Trophoblast cell (in vitro differentiated cells and primary cell): ENCODE measurements at regions not wholly inside any gene's neighbourhood (a gene's known extent, or its start where the extent isn't known, plus 50 kb on each side); places are given as distances from the start of the nearest gene placed in this dataset.

Experiments
- DNase-seq, 2 donors: peaks; one replicate each; pipeline ENCODE4 v3.0.0-alpha.2; 2016
- H2AFZ ChIP-seq: 2 replicates; pipeline ENCODE4 v1.6.1; 2013; ENCODE audit warnings: low read length, moderate library complexity, mild to moderate bottlenecking; ENCODE audit not compliant: insufficient read depth, poor library complexity
- H2AK5ac ChIP-seq: 2 replicates; pipeline ENCODE4 v1.6.1; 2013; ENCODE audit warnings: mild to moderate bottlenecking, low read length
- H2BK120ac ChIP-seq: 2 replicates; pipeline ENCODE4 v1.6.1; 2013; ENCODE audit warnings: low read length, mild to moderate bottlenecking, moderate library complexity; ENCODE audit not compliant: insufficient read depth, poor library complexity
- H2BK12ac ChIP-seq: 2 replicates; pipeline ENCODE4 v1.6.1; 2013; ENCODE audit warnings: mild to moderate bottlenecking, low read length, moderate library complexity
- H2BK5ac ChIP-seq: 2 replicates; pipeline ENCODE4 v1.6.1; 2013; ENCODE audit warnings: low read length, low read depth, moderate library complexity, mild to moderate bottlenecking; ENCODE audit not compliant: poor library complexity
- H3K14ac ChIP-seq: 2 replicates; pipeline ENCODE4 v1.6.1; 2013; ENCODE audit warnings: mild to moderate bottlenecking, low read length
- H3K18ac ChIP-seq: 2 replicates; pipeline ENCODE4 v1.6.1; 2013; ENCODE audit warnings: mild to moderate bottlenecking, low read length
- H3K23ac ChIP-seq: 2 replicates; pipeline ENCODE4 v1.6.1; 2013; ENCODE audit warnings: low read length
- H3K27ac ChIP-seq: 2 replicates; pipeline ENCODE4 v1.5.1; 2013; ENCODE audit warnings: low read depth, mild to moderate bottlenecking, inconsistent platforms, low read length, moderate library complexity
- H3K27me3 ChIP-seq: 2 replicates; pipeline ENCODE4 v1.6.1; 2013; ENCODE audit warnings: inconsistent platforms, mild to moderate bottlenecking, low read length, moderate library complexity; ENCODE audit not compliant: insufficient read depth
- H3K36me3 ChIP-seq, 2 experiments: 1 replicate in 1 of 2; 2 replicates in 1 of 2; pipeline ENCODE4 v1.6.1; 2013; ENCODE audit warnings: low read length in 2 of 2, mild to moderate bottlenecking in 2 of 2, moderate library complexity in 1 of 2; ENCODE audit not compliant: insufficient read depth in 2 of 2, control insufficient read depth in 1 of 2
- H3K4ac ChIP-seq: 2 replicates; pipeline ENCODE4 v1.6.1; 2013; ENCODE audit warnings: low read depth, mild to moderate bottlenecking, low read length, moderate library complexity
- H3K4me1 ChIP-seq, 2 experiments: 1 replicate in 1 of 2; 2 replicates in 1 of 2; pipeline ENCODE4 v1.6.1; 2013; ENCODE audit warnings: low read length in 2 of 2, mild to moderate bottlenecking in 2 of 2, moderate library complexity in 1 of 2; ENCODE audit not compliant: insufficient read depth in 2 of 2, control insufficient read depth in 1 of 2
- H3K4me2 ChIP-seq: 2 replicates; pipeline ENCODE4 v1.6.1; 2013; ENCODE audit warnings: inconsistent platforms, mild to moderate bottlenecking, low read length, moderate library complexity
- H3K4me3 ChIP-seq: 2 replicates; pipeline ENCODE4 v1.5.1; 2013; ENCODE audit warnings: mild to moderate bottlenecking, low read depth, low read length, inconsistent platforms
- H3K79me1 ChIP-seq: one replicate; pipeline ENCODE4 v1.6.1; 2013; ENCODE audit warnings: low read length
- H3K79me2 ChIP-seq: 2 replicates; pipeline ENCODE4 v1.6.1; 2013; ENCODE audit warnings: low read length, mild to moderate bottlenecking; ENCODE audit not compliant: control insufficient read depth, insufficient read depth, poor library complexity
- H3K9ac ChIP-seq: 2 replicates; pipeline ENCODE4 v1.6.1; 2013; ENCODE audit warnings: mild to moderate bottlenecking, low read length
- H3K9me3 ChIP-seq: 2 replicates; pipeline ENCODE4 v1.6.1; 2013; ENCODE audit warnings: low read depth, mild to moderate bottlenecking, control low read depth, inconsistent platforms, low read length; ENCODE audit not compliant: insufficient read depth
- H4K12ac ChIP-seq: 2 replicates; pipeline ENCODE4 v1.6.1; 2013; ENCODE audit warnings: low read depth, mild to moderate bottlenecking, low read length, moderate library complexity
- H4K8ac ChIP-seq: 2 replicates; pipeline ENCODE4 v1.6.1; 2013; ENCODE audit warnings: low read depth, mild to moderate bottlenecking, low read length, moderate library complexity
- H4K91ac ChIP-seq: one replicate; pipeline ENCODE4 v1.6.1; 2013; ENCODE audit warnings: low read depth, mild to moderate bottlenecking, low read length, moderate library complexity
- WGBS: extraction: QIAGEN DNeasy Blood & Tissue Kit; methylation state at CpG from one replicate; pipeline ENCODE4 v1.1.7; 2013; ENCODE audit warnings: missing lambda C conversion rate; ENCODE audit not compliant: insufficient read length, insufficient coverage; ENCODE audit errors: extremely low coverage; 5-methylcytosine and 5-hydroxymethylcytosine counted together

DNA sequence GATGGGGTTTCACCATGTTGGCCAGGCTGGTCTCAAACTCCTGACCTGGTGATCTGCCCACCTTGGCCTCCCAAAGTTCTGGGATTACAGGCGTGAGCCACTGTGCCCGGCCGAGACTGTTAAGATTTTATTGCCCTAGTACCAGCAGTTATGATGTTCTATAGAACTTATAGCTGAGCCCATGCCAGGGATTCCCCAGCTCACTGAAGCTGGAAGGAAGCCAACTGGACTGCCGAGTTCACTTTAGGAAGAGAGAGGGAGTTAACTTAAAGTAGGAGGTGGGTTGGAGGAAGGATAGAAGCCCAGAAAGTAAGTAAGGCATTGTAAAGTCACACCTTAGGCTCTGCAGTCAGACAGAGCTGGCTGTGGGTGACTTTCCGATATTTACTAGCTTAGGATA, 101.1 kb upstream of the BOC start:
- H2AK5ac ChIP-seq, result no peak overlapping the region
- no peak overlapping the region for H2BK120ac ChIP-seq
- no peak overlapping the region for H3K18ac ChIP-seq
- no peaks in the 10 kb centered on the region for H3K9me3 ChIP-seq
- no peak overlapping the region for H4K8ac ChIP-seq
- H2AFZ ChIP-seq, result no peak overlapping the region
- peak overlapping the region; percentile 31 for H4K91ac ChIP-seq
- no peaks in the 10 kb centered on the region for H3K36me3 ChIP-seq
- H3K27me3 ChIP-seq, result no peaks in the 10 kb centered on the region
- no peak overlapping the region for H3K4me3 ChIP-seq
- H3K4me2 ChIP-seq, result no peak overlapping the region
- H2BK12ac ChIP-seq, result no peak overlapping the region
- H3K27ac ChIP-seq, result no peak overlapping the region
- no peak overlapping the region for H3K4ac ChIP-seq
- H3K79me2 ChIP-seq, result no peaks in the 10 kb centered on the region
- peaks cover 2% of the 10 kb centered on the region for H3K79me1 ChIP-seq
- no CpG with 5 or more reads among the region's 5 CpGs for WGBS
- peaks cover 2 to 8% of the 10 kb centered on the region in 2 experiments for H3K4me1 ChIP-seq
- DNase-seq, result no peak
- H3K9ac ChIP-seq, result no peak overlapping the region
- no peak overlapping the region for H2BK5ac ChIP-seq
- peak overlapping the region; percentile 1 for H3K14ac ChIP-seq
- H4K12ac ChIP-seq, result no peak overlapping the region
- no peak overlapping the region for H3K23ac ChIP-seq

DNA sequence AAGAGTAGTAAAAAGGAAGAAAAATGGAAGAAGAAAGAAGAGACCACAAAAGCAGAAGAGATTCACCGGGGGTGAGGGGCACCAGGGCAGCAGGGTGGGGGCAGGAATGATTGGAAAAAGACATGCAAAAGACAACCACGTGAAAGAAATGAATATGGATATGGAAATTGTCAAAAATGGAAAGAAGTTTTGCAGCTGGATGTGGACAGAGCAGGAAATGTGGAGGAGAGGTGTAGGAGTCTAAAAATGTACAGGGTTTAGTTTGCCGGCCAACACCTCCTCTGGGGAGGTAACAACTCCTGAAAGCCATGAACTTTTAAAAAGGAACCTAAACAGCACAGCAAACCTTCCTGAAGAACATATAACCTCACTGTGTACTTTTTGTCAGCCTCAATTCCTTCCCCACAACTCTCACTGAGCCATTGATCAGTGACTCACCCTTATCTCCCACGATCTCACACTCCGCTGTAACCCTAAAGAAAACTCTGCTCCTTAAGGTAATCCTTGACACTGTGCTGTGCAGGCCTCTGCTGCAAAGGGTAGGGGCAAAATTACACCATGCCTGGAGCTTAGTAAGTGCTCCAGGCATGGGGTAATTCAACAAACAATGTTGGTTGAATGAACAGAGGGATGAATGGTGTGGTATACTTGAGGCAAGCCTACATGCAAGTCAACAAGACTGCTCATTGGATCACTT, 100.2 kb upstream of the BOC start:
- Histone ChIP-seq H2BK5ac (no peak overlapping the region), H2AK5ac (no peak overlapping the region), H2BK12ac (no peak overlapping the region), H3K36me3 (no peaks in the 10 kb centered on the region), H3K27ac (peak overlapping the region; percentile 43), H3K9ac (no peak overlapping the region), H2AFZ (no peak overlapping the region), H3K4ac (no peak overlapping the region), H3K4me1 (peaks cover 0 to 6% of the 10 kb centered on the region in 2 experiments), H3K18ac (no peak overlapping the region), H3K27me3 (no peaks in the 10 kb centered on the region), H3K4me3 (no peak overlapping the region), H3K9me3 (no peaks in the 10 kb centered on the region), H4K8ac (no peak overlapping the region), H3K4me2 (no peak overlapping the region), H3K79me2 (no peaks in the 10 kb centered on the region), H3K23ac (no peak overlapping the region), H3K79me1 (peaks cover 2% of the 10 kb centered on the region), H3K14ac (no peak overlapping the region), H4K12ac (no peak overlapping the region), H2BK120ac (no peak overlapping the region), H4K91ac (no peak overlapping the region)
- DNase-seq, result no peak
- no CpG with 5 or more reads among the region's 5 CpGs for WGBS

DNA sequence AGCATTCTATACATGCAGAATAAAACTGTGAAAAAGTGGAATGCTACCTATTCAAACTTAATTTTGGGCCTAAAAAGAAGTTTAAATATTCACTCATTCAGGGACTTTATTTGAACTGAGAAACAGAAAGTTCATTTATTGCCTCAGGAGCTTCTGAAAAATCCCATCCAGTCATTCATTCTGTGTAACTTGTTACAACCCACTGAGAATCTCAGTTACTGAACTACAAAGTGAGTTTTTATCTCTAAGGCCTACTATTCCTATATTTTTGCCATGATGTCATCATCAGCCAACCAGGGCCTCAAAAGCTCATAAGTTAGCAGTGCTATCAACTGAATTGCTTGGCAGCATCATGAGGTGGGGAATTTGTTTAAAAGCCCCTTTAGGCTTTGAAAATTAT, 98.0 kb upstream of the BOC start:
- no peak overlapping the region for H3K27ac ChIP-seq
- DNase-seq, result no peak
- H3K9ac ChIP-seq, result no peak overlapping the region
- no peaks in the 10 kb centered on the region for H3K79me2 ChIP-seq
- no peak overlapping the region for H3K14ac ChIP-seq
- no peak overlapping the region for H2AFZ ChIP-seq
- no peak overlapping the region for H3K4me2 ChIP-seq
- H3K18ac ChIP-seq, result no peak overlapping the region
- no peak overlapping the region for H3K4me3 ChIP-seq
- H3K4me1 ChIP-seq, result peaks cover 0 to 6% of the 10 kb centered on the region in 2 experiments
- H3K9me3 ChIP-seq, result no peaks in the 10 kb centered on the region
- no peak overlapping the region for H2BK120ac ChIP-seq
- no peak overlapping the region for H3K4ac ChIP-seq
- no peak overlapping the region for H3K23ac ChIP-seq
- H2BK5ac ChIP-seq, result no peak overlapping the region
- no peak overlapping the region for H2BK12ac ChIP-seq
- H4K8ac ChIP-seq, result no peak overlapping the region
- H3K79me1 ChIP-seq, result peaks cover 2% of the 10 kb centered on the region
- H3K27me3 ChIP-seq, result no peaks in the 10 kb centered on the region
- no peak overlapping the region for H2AK5ac ChIP-seq
- H4K12ac ChIP-seq, result no peak overlapping the region
- no peak overlapping the region for H4K91ac ChIP-seq
- no peaks in the 10 kb centered on the region for H3K36me3 ChIP-seq

DNA sequence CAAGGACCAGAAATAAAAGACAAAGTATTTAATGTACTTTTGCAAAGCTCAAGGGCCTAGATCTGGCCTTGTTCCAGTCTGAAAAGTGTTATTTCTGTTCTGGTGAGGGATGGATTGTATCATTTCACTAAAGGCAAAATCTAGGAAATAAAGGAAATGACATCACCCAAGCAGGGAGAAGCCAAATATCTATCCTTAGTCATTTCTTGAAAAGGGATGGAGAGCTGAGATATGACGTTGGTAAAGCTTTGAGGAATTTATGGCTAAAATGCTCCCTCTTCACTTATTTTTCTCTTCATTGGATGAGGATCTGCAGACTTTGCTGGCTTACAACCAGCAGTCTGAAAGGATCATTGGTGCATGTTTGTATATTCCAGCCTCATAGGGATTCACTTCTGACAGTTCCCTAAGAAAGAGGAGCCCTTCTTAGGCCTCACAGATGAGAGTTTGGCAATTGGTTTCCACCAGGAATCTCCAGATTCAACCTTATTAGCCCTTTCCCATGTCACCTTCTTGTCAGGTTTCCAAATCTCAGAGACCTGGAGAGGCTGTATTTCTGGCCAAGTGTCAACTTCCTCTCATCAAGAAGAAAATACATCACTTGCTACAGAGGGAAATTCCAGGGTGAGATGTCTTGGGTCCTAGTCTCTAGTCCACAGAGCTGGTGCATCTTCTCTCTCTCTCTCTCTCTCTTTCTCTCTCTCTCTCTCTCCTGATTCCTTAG, 93.7 kb upstream of the BOC start:
- Histone ChIP-seq H3K79me2 (no peaks in the 10 kb centered on the region), H3K4me2 (no peak overlapping the region), H3K27ac (no peak overlapping the region)

More for the DNA sequence above, 93.7 kb upstream of the BOC start:
- Histone ChIP-seq H3K4ac (no peak overlapping the region), H3K4me3 (no peak overlapping the region), H3K23ac (no peak overlapping the region), H3K14ac (no peak overlapping the region), H2BK5ac (no peak overlapping the region), H4K8ac (no peak overlapping the region), H4K91ac (no peak overlapping the region), H2BK120ac (no peak overlapping the region), H3K27me3 (no peaks in the 10 kb centered on the region), H2BK12ac (no peak overlapping the region), H3K79me1 (no peaks in the 10 kb centered on the region), H3K4me1 (no peaks in the 10 kb centered on the region), H2AK5ac (no peak overlapping the region), H3K9ac (no peak overlapping the region), H3K36me3 (no peaks in the 10 kb centered on the region), H2AFZ (no peak overlapping the region), H3K18ac (no peak overlapping the region), H3K9me3 (no peaks in the 10 kb centered on the region), H4K12ac (no peak overlapping the region)
- no CpG with 5 or more reads among the region's 1 CpG for WGBS
- no peak for DNase-seq
